HG02678 (cell line): ENCODE measurements at regions not wholly inside any gene's neighbourhood (a gene's known extent, or its start where the extent isn't known, plus 50 kb on each side); places are given as distances from the start of the nearest gene placed in this dataset.
A peak's percentile ranks its signal among the peaks of the same experiment; 100 is the strongest.
"Not testable (repeated sequence)": the region's sequence is repeated elsewhere in the genome, so short reads cannot be mapped to it uniquely, and the experiment has no call there.

ENCODE experiments used
- ATAC-seq: cut with Tn5 transposase; IDR thresholded peaks from one replicate; pipeline ENCODE4 v1.9.1; 2021; ENCODE audit warnings: mild to moderate bottlenecking, moderate library complexity; ENCODE audit not compliant: unreplicated experiment

DNA sequence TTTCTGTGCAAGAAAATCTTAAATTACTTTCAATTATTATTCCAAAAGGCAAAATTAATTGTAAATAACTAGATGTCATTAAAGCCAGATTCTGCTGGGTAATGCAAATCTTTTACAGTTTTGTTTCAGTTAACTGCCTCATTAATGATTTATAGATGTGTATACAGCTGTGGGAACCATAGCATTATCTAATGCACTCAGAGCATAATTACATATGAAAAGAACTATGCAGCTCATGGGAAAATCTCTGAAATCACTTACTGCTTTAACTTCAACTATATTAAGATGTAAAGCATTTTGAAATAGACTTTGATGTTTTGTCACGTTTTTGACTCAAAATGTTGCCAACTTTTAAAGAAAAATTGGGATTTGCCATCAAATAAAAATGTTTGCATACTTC is 630.3 kb upstream of the KLHL4 start:
- no peak for ATAC-seq

DNA sequence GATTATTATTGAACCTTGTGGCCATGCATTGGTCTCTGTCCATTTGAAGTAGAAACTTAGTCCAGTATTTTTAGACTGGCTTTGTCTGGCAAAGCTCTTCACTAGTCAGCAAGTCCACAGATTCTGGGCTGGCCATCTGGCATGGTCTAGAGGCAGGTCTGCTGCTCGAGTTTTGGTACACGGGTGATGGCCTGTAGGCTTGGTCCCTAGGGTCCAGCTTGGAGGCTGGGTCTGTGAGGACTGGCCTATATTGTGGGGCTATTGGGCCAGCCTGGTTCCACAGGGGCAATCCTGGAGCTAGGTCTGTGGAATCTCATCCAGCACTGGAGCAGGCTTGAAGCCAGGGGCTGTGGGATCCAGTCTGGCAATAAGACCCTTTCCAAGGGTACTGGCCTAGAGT is 607.6 kb upstream of the KLHL4 start:
- no peak for ATAC-seq

DNA sequence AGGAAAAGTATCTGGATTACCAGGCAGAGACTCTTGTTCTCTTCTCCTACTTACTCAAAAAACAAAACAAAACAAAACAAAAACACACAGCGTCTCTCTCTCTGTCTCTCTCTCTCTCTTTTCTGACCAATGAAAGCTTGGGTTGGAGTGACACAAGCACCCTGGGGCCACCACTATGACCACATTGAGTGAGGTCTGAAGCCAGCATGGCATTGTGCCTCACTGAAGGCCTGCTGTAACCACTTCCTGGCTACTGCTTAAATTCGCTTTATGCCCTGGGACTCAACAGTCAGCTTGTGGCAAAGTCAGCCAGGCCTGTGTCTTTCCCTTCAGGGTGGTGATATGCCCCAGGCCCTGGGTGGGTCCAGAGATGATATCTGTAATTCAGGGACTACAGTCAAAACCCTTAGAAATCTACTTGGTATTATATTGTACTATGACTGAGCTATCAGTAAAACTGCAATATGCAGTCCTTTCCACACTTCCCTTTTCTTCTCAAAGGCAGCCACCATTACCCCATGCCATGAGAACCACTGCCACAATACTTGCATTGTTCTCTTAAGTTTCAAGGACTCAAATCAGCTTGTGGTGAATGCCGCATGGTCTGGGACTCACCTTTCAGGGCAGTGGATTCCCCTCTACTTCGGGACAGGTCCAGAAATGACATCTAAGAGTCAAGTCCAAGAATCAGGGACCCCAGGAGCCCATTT is 606.8 kb upstream of the KLHL4 start:
- no peak for ATAC-seq

DNA sequence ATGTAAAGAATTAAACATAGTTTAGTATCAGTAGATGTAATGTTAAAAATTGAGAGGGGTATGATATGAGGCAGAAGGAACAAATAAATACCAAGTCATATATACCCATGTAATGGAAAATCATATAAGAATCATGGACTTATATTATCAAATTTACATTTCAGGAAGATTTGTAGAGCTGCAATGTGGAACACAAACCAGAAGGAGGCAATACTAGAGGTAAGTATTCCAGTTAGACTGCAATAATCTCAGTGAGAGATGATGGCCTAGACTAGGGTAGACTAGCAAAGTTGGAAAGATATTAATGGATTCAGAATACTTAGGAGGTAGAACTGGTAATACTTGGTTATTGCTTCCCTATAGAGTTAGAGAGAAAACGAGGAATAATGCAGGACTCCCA is 603.0 kb upstream of the KLHL4 start:
- no peak for ATAC-seq

DNA sequence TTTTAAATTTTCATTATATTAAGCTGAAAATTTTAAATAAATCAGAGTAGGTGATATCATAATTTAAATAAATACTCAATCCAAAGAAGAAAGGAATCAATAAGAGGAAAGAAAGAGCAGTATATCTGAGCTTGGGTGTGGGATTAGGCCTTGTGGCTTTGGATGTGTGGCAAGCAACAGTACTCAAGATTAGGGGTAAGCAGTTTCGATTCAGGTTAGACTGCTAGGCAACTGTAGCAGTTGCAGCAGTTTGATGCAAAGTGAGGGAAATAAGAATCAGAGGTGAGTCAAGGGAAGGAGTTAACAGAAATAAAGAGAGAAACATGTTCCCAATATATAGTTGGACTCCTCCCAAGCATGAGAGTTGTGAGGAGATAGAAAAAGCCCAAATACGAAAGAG is 599.6 kb upstream of the KLHL4 start:
- no peak for ATAC-seq

DNA sequence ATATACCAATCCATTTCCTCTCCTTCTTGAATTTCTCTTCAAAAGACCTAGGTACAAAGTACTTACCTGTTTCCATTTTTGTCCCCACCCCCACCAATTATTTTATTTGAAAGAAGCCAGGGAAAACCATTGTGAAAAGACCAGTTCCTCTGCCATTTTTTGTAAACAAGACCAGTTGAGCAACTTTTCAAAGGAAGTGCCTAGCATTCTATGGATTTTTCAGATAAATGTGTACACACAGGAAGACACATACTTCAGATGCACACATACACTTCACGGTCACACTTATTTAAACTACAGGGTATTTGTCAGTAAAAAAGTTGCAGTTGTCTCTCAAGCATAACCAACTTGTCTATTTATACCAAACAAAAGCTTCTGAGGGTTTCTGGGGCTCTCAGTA is 587.2 kb upstream of the KLHL4 start:
- ATAC-seq = no peak

DNA sequence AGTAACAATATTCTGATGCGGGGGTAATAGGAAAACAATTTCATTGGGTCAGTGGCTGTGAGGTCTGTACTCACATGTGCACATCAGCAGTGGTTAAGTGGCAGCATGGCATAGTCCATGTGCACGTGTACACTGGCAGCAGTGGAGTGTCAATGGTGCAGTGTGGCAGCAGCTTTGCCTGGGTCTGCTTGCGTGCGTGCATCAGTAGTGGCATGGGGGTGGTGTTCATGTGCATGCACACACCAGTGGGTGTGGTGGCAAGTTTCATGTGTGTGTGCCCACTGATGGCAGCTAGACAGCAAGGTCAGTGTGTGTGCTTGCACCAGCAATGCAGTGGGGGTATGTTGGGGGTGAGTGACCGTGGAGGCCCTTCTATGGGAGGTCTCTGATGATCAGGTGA is 581.6 kb upstream of the KLHL4 start:
- no peak for ATAC-seq

DNA sequence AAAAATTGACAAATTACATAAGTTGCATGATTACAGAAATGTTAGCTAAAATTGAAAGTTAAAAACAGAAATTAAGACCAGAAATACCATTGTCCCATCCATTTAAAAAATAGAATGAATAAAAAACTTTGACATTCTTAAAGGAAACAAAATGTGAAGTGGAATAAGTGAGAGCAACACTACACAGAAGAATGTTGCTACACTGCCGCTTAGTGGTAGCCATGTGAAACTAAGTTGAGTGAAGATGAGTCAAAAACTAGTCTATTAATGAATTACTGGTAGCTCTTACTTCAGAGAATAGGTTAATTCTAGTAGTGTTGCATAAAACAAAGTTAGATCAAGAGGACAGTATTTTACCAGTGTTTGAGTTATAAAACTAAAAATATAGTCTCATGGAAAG is 571.0 kb upstream of the KLHL4 start:
- ATAC-seq = peak; percentile 71

DNA sequence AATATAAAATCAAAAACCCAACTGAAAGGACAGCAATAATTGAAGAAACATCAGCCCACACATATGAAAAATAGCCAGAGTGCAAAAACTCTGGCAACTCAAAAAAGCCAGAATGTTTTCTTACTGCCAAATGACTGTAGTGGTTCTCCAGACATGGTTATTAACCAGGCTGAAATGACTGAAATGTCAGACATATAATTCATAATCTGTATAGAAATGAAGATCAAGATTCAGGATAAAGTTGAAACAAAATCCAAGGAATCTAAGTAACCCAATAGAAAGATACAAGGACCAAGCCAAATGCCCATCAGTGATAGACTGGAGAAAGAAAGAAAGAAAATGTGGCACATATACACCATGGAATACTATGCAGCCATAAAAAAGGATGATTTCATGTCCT is 553.3 kb upstream of the KLHL4 start:
- no peak for ATAC-seq

DNA sequence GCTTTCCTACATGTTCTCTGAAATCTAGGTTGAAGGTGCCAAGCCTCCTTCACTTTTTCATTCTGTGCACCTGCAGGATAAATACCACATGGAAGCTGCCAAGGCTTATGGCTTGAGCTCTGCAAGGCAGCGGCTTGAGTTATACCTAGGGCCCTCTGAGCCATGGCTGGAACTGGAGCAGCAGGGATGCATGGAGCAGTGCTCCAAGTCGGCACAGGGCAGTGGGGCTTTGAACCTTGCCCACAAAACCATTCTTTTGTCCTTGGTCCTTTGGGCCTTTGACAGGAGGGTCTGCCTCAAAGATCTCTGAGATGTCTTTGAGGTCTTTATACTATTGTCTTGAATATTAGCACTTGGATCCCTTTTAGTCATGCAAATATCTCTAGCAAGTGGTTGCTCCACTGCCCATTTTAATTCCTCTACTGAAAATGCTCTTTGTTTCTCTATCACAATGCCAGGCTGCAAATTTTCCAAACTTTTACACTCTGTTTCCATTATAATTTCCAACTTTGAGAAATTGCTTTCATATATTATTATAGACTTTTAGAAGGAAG is 536.2 kb upstream of the KLHL4 start:
- no peak for ATAC-seq

DNA sequence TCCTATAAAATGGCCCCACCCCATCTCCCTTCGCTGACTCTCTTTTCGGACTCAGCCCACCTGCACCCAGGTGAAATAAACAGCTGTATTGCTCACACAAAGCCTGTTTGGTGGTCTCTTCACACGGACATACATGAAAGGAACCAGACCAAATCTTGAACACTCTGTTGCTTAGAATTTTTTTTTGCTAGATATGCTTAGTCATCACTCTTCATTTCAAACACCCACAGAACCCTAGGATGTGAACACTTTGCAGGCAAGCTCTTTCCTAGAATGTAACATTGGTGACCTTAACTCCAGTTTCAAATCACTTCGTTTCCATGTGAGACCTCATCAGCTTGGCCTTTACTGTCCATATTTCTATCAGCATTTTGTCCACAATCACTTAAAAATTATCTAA is 530.3 kb upstream of the KLHL4 start:
- not testable (repeated sequence) for ATAC-seq

DNA sequence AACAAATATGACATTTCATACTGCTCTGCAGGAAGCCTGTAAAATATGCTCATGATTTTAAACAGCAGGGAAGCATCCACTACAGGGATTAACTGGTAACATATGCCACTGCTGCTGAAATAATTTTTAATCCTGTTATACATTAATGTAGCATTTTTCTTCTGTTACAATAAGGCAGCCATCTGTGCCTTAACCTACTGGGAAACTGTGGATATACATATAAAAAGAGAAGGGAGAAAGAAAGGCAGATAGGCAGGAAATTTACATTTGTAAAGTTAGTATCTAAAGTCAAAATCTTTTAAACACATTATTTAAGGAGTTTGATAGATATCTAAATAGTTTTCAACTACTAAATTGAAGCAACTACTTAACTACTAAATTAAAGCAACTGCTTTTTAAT is 514.6 kb upstream of the KLHL4 start:
- no peak for ATAC-seq

DNA sequence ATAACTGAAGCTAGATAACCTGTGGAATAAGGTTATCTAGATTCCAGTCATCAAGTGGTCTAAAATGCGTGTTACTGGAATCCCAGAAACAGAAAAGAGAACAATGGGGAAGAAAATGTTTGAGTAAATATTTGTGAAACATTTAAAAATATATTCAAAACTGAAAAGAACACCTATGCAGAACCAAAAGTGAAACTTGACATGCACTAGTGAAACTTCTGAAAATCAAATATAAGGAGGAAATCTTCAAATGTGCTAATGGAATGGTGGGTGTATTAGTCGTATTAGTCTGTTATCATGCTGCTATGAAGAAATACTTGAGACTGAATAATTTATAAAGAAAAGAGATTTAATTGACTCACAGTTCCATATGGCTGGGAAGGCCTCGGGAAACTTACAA is 512.4 kb upstream of the KLHL4 start:
- ATAC-seq = no peak

DNA sequence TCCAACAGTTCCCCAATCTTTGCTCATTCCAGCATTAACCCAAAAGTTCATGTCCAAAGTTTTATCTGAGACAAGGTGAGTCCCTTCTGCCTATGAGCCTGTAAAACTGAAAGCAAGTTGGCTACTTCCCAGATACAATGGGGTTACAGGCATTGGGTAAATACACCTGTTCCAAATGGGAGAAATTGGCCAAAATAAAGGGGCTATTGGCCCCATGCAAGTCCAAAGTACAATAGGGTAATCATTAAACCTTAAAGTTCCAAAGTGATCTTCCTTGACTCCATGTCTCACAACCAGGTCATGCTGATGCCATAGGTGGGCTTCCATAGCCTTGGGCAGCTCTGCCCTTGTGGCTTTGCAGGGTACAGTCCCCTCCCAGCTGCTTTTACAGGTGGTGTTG is 511.7 kb upstream of the KLHL4 start:
- ATAC-seq = no peak

DNA sequence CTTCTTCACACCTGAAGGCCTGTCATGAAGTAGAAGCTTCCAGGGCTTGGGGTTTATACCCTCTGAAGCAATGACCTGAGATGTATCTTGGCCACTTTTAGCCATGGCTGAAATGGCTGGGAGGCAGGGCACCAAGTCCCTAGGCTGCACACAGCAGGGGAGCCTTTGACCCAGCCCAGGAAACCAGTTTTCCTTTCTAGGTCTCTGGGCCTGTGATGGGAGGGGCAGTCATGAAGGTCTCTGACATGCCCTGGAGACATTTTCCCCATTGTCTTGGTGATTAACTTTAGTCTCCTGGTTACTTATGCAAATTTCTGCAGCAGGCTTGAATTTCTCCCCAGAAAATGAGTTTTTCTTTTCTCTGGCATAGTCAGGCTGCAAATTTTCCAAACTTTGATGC is 511.0 kb upstream of the KLHL4 start:
- no peak for ATAC-seq

DNA sequence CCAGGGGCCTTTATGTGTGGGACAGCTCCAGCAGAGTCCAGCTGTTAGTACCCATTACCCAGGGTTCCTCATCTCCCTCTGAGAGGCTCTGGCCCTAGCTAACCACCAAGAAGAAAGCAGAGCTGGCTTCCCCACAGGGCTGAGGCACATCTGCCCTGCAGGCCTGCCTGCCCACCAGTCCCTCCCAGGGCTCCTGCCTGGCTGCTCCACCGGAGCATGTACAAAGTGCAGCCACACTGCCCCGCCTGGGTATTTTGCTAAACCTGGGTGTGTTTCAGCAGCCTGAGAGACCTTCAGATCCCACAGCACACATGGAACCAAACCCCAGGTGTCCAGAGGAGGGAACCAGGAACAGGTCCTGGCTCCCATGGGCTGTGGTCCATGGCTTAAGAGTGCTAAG is 500.4 kb upstream of the KLHL4 start:
- no peak for ATAC-seq

DNA sequence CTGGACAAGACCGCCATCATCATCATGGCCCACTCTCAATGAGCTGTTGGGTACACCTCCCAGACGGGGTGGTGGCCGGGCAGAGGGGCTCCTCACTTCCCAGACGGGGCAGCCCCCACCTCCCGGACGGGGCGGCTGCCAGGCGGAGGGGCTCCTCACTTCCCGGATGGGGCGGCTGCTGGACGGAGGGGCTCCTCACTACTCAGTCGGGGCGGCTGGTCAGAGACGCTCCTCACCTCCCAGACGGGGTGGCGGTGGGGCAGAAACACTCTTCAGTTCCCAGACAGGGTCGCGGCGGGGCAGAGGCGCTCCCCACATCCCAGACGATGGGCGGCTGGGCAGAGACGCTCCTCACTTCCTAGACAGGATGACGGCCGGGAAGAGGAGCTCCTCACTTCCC is 484.5 kb upstream of the KLHL4 start:
- not testable (repeated sequence) for ATAC-seq

DNA sequence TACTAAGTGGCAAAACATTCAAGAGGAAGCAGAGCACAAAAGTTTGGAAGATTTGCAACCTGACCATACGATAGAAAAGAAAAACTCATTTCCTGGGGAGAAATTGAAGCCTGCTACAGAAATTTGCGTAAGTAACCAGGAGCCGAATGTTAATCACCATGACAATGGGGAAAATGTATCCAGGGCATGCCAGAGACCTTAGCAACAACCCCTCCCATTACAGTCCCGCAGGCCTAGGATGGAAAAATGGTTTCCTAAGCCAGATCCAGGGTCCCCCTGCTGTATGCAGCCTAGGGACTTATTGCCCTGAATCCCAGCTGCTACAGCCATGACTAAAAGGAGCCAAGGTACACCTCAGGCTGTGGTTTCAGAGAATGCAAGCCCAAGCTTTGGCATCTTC is 472.2 kb upstream of the KLHL4 start:
- no peak for ATAC-seq

DNA sequence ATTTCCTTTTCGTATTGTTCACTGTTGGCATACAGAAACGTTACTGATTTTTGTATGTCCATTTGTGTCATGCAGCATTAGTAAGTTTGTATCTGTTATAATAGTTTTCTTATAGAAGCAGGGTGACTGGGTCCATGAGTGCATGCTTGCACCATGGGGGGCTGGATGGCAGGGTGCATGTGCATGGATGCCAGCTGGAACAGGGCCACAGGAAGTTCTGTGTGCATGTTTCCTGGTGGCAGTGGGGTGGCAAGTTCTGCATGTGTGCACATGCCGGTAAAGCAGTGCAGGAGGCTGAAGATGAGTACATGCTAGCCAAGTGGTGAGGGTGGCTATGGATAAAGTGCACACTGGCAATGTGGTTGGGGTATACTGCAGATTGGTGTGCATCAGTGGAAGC is 468.0 kb upstream of the KLHL4 start:
- ATAC-seq = no peak

DNA sequence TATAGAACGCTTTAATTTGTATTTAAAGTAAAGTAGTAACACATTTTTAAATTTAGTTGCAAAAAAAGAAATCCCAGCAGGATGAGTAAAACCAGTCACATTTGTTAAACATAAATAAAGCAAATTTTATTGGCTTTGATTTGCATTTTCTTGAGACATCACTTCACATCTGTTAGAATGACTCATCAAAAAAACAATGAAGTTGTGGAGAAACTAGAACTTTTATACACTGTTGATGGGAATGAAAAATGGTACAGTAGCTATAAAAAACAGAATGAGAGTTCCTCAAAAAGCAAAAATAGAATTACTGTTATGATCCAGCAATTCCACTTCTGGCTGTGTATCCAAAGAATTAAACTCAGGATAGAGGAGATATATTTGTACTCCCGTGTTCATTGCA is 454.0 kb upstream of the KLHL4 start:
- no peak for ATAC-seq

DNA sequence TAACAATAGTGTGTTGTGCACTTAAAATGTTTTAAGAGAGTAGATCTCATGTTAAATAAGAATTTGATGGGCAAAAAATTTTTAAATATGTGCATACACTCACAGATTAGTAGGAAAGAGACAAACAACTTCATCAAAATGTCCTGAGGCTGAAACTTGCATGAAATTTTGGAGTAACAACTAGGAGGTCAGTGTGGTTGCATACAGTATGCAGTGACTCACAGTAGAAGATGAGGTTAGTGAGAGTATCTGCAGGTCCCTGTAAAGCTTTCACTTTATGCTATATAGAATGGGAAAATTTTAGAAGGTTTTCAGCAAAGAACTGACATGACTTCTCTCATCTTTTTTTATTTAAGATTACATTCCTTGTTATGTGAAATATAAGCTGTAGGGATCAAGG is 453.1 kb upstream of the KLHL4 start:
- no peak for ATAC-seq

DNA sequence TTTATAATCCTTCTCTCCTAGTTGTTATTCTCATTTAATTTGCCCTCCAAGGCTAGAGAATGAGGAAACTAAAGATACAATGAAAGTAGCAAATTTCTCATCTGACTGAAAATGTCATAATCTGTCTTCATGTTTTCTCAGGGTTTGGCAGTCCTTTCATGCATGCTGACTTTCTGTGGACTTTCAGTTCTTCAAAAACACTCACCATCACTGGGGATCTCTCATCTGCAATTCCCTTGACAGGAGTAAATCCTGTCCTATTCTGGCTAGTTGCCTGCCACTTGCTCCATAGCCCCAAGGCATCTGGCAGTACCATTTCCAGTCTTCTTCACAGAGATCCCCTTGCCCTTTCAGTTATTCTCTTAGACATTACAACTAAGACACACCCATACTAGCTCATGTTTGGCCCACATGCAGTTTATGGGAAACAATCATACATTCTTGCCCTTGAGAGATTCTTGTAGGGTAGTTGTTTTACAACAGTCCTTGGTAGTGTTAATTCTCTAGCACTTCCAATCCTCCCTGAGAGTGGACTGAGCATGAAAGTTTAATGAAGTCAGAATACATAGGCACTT is 449.7 kb upstream of the KLHL4 start:
- ATAC-seq = no peak

DNA sequence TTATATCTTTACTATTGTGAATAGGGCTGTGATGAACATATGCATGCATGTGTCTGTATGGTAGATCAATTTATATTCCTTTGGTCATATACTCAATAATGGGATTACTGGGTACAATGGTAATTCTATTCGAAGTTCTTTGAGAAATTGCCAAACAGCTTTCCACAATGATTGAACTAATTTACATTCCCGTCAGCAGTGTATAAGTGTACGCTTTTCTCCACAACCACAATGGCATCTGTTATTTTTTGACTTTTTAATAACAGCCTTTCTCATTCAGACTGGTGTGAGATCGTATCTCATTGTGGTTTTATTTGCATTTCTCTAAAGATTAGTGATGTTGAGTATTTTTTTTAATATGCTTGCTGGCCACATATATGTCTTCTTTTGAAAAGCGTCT is 439.4 kb upstream of the KLHL4 start:
- ATAC-seq = no peak
